Ammon's horn (tissue), 1 donor: ENCODE measurements at regions not wholly inside any gene's neighbourhood (a gene's known extent, or its start where the extent isn't known, plus 50 kb on each side); places are given as distances from the start of the nearest gene placed in this dataset.
"Not testable (repeated sequence)": the region's sequence is repeated elsewhere in the genome, so short reads cannot be mapped to it uniquely, and the experiment has no call there.

ENCODE experiments used
- DNase-seq: peaks from one replicate; pipeline ENCODE4 v3.0.0-alpha.2; 2016; ENCODE audit warnings: low spot score

DNA sequence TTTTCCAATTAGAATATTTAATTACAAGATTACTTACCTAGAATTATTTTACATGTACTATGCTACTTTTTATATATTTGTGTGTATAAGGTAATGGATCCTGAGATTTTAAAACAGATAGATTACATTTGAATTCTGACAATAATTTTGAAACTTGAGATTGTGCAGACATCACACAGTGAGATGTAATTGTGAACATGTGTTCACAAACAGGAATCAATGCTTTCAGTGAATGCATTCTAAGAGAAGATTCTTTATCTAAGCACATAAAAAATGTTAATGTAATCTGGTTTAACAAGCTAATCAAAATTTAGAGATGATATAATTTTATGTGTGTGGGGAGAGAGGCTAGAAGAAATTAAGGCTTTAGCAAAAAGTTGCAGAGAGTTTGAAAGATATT is 1925.5 kb downstream of the ARAP2 start:
- no peak for DNase-seq

GRCh38 chr4:34323549-34324320 is 1920.6 kb downstream of the ARAP2 start:
- DNase-seq = no peak

DNA sequence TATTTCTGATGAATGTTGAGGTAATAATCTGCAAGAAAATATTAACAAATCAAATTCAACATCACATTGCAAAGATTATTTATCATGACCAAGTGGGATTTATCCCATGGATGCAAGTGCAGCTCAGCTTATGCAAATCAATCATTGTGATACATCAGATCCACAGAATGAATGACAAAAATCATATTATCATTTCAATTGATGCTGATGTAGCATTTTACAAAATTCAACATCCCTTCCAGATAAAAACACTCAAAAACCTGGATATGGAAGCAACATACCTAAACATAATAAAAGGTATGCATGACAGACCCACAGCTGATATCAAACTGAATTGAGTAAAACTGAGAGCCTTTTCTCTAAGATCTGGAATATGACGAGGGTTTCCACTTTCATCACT is 1915.4 kb downstream of the ARAP2 start:
- no peak for DNase-seq

GRCh38 chr4:34335156-34335555 is 1909.2 kb downstream of the ARAP2 start:
- DNase-seq = not testable (repeated sequence)

- not testable (repeated sequence) for DNase-seq
These were observed 1908.8 kb downstream of the ARAP2 start for GRCh38 chr4:34335556-34335955.

DNA sequence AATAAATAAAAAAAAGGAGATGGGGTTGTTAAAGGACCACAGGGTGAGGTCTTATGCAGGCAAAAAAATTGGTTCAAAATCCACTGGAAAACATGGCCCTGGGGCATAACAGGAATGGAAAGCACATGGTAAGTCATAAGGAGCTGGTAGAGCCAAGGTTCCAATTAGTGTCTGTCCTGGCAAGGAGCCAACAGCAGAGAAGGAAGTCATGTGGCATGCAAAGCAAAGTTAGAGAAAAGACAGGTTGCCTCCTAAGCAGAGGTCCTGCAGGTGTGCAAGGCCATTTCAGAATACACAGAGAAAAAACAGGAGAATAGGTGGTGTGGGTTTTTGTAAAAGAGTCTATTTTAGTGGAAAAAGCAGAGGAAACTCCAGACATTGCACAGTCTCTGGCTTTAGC is 1881.7 kb downstream of the ARAP2 start:
- no peak for DNase-seq

- no peak for DNase-seq
These were observed 1880.5 kb downstream of the ARAP2 start for GRCh38 chr4:34363842-34364241.

DNA sequence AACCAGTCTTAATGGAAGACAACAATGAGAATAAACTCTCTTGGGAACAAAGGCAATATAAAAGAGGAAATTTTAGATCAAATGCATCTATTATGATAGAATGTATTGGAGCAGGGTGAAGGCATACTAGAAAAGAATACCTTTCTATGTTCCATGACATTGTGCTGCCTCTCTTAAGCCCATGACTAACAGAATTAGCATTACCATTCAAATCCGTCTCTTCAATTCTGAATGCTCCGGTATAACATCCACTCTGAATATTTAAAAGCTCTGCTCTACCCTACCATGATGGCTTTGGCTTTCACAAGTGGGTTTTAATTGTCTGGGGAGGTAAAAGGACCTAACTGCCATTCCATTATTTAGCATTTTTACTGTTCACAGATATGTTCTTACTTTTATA is 1878.4 kb downstream of the ARAP2 start:
- DNase-seq = no peak

DNA sequence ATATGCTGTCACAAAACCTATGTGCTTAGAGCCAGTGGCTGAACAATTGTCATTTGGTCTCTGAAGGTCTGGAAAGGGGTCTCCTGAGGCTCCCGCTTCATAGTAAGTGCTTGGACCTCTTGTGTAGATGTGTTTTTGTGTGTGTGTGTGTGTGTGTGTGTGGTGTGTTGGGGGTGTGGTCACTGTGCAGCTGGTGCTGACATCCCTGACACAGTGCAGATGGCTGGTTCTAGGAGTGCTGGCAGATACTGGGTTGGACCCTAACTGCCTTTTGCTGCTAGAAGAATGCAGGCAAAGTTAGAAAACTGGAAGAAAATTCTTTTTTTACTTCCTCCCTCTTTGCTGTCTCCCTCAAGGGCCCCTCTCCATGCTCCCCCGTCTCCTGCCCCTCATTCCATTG is 1872.6 kb downstream of the ARAP2 start:
- DNase-seq = no peak

DNA sequence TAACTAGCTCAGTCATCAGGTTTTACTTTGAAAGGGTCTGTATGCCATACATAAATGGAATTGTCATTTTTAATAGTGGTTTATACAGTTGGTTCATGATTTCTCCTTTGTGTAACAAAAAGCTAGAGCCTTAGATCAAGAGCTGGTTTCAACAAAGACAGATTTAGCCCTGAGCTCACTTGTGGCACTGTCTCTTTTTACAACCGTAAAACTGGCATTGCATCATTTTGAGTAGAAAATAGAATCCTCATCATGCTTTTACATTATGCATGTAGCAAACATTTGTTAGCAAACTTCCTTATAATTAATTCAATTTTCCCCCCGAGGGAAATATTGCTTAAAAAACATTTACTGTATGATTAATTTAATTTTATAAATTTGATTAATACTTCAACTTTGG is 1871.5 kb downstream of the ARAP2 start:
- no peak for DNase-seq

DNA sequence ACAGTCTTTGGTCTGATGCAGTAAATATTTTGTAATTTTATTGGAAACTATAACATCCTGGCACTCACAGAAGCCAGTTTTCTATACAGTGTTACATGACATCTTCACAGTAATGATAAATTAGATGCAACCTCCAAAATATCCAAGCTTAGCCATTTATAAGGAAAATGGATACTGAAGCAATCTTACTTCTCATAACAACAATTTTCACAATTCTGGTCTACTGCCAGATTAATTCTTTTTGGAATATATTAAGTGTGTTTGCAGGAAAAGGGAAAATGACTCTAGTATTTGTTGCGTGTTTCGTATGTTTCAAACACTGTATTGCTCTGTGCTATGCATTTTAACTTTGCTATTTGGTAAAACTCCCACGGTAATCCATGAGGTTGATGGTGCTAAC is 1870.9 kb downstream of the ARAP2 start:
- DNase-seq = no peak

GRCh38 chr4:34412233-34412632 is 1832.1 kb downstream of the ARAP2 start:
- DNase-seq = no peak

DNA sequence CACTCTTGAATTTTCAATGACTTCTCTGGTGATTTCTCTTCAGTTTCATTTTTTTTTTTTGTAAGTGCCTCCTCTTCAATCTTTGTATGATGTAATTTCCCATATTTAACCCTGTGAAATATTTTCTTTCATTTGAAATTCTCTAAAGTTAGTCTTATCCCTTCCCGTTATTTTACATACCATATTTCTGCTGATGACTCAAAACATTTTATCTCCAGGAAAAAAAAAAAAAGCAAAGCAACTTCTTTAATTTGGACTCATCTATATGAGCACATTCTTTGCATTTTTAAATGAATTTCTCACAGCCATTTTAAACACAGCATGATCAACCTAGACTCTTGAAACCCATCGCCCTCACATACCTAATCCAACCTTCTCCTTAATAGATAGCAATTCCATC is 1831.4 kb downstream of the ARAP2 start:
- no peak for DNase-seq

- DNase-seq = no peak
These were observed 1827.2 kb downstream of the ARAP2 start for GRCh38 chr4:34417160-34417559.

DNA sequence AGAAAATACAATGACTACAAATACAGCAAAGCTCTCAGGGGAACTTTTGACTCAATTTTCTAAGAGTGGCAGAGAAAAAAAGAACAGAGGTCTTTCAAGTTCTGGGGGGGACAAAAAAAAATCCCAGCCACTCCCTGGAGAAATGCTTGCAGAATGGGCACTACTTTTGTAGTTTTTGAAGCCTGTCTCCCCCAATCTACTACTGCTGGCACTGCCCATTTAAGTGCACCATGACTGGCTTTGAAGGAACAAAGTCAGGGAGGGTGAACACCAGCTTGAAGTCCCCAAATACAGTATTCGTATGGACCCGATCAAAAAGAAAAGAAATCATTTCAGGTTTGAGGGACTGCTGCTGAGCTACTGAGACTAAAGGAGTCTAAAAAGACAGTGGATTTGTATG is 1824.4 kb downstream of the ARAP2 start:
- DNase-seq = no peak

DNA sequence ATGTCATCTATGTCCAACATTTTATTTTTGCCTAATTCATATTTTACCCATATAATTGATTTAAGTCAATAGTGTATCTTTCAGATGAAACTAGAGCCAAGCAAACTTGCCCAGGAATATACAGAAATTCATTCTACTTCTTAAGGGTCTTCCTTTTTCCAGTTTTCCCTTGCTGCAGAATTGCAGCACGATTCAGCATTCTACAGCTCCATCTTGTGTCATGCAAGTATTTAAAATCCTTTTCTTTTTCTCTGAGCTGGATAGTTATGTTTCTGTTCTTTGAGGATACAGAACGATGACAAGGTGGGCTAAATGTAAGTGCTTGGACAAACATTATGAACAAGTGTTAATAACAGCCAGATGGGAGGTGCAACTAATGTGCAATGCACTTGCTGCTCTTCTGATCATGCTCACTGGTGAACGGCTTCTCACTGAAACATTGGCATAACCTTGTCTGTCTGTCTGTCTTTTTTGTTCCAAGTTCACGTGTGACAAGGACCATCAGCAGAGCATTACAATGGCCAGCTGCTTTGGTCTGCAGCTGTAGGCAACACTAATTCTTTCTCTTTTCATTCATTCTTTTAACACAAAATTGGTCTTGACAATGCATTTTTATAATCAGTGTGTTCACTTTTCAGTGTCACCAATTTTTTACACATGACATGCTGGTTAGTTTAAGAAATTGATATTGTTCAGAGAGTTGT is 1821.7 kb downstream of the ARAP2 start:
- DNase-seq = peak; percentile 9

GRCh38 chr4:34432706-34433105 is 1811.6 kb downstream of the ARAP2 start:
- no peak for DNase-seq

DNA sequence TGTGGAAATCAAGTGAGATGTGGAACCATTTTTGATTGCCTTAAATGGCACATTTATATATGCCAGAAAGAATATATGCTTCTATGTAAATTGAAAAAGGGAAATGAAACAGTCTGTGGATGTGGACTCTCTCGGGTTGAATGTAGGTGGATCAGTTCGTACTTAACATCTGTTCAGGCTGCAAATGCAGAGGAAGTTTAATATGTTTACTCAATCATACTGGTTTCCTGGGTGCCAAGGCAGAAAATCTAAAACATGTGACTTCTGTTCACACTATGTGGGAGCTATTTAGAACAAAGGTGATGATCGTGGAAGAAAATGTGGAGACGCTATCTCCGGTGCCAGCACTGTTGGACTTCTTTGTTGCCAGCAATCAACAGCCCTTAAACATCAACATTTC is 1809.9 kb downstream of the ARAP2 start:
- not testable (repeated sequence) for DNase-seq

GRCh38 chr4:34464196-34464595 is 1780.1 kb downstream of the ARAP2 start:
- no peak for DNase-seq

DNA sequence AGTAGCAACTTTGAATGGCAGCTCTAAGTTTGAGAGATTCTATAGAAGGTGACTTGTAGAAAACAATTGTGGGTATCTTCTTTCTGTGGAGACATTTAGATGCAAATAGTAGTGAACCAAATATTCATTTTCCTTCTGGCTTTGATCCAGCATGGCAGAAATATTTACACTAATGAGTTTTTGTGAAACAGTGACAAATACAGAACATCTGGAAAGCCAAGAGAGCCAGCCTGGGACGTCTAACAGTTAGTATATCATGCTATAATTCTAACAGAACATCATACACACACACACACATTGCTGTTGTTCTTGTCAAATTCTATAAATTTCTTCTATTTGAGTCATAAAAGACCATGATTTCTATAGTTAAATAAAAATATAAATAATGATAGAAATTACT is 1777.9 kb downstream of the ARAP2 start:
- DNase-seq = no peak

DNA sequence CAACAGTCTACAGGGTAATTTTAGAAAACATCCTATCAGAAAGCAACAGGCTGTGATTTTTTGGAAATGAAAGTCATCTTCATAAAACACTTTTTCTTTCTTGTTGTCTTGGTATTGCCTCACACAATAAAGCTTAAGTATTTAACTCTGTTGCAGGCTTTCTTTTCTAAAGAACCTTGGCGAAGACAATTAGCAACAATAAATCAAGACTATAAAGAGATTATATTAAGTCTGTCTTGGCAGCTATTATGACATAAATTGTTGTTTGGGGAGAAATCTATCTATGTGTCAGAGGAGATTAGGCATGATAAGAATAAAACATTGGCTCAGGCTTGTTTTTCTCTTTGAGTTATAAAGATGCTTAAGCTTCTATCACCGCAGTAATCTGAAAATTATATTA is 1774.8 kb downstream of the ARAP2 start:
- no peak for DNase-seq

DNA sequence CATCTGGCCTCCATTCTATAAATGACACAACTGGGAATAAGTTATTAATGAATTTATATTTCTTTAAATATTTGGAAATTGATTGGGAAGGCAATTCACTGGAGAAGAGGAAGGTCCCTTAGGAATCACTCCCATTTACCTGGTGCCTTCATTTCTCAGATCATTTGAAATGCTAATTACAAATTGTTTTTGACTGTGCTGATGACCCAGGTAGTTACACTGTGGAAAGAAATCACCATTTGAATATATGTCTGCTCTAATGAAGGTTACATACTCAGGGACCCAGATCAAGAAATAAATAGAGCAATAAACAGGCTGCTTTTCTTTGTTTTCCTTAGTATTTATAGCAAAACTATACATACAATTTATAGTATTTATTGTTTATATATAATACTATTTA is 1759.1 kb downstream of the ARAP2 start:
- DNase-seq = no peak

DNA sequence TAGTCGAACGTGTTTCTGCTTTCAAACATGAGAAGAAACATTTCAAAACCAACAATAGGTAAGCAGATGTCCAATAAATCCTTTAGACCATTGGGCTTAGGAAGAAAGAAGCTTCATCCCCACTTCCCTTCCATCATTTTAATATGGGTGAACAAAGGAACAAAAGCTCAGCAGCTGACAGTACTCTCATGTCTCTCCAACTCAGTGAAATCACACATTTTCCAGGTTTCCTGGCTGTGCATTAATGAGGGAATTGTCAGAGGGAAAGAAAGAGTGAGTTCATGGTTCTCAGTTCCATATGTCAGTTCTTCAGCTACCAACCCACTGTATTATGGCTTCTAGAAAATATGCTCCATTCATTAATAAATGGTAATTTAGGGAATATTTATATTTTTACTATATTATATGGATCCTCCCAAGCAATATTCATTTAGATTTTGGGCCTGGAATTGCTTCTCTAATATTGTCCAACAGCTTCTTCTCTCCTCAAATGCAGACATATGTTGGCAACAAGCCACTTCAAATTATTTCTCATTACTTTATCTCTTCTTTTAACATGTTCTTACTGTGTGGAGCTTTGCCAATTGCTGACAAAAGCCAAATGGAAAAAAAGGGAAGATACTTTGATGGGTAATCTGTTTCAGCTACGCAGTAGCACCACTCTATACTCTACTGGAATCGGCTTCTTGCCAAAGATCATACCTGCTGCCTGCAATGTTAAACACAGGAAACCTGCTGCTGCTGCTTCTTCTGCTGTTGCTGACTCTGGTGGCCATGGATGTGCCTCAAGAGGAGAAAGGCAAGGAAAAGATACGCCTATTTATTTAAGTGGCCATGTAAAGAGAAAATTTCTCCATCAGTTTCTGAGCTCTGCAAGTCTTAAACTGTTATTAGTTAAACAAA is 1757.6 kb downstream of the ARAP2 start:
- no peak for DNase-seq
